GM23338 (cell line): ENCODE measurements at regions not wholly inside any gene's neighbourhood (a gene's known extent, or its start where the extent isn't known, plus 50 kb on each side); places are given as distances from the start of the nearest gene placed in this dataset.

Experiments used
- ATAC-seq: fragments of 200-7000 bp; cut with Tn5 transposase; 3 replicates; pipeline ENCODE4 v1.9.1; 2020
- DNase-seq: peaks from one replicate; pipeline ENCODE4 v3.0.0-alpha.2; 2015; ENCODE audit warnings: low spot score
- H2AFZ ChIP-seq: fragments of 200-600 bp; sonication (generic); 2 replicates; pipeline ENCODE4 v1.8.0; 2016; ENCODE audit warnings: antibody characterized with exemption, mild to moderate bottlenecking, moderate library complexity
- H3F3A ChIP-seq: fragments of 200-600 bp; sonication (generic); replicated peaks from 2 replicates; pipeline ENCODE4 v1.8.0; 2017; ENCODE audit warnings: antibody characterized with exemption, mixed run types, low read depth
- H3K27ac ChIP-seq: fragments of 200-600 bp; sonication (generic); 2 replicates; pipeline ENCODE4 v1.6.1; 2016; ENCODE audit warnings: low read depth
- H3K27me3 ChIP-seq: fragments of 200-600 bp; sonication (generic); 2 replicates; pipeline ENCODE4 v1.8.0; 2016; ENCODE audit warnings: mild to moderate bottlenecking, mixed run types, moderate library complexity; ENCODE audit not compliant: insufficient read depth
- H3K36me3 ChIP-seq: fragments of 200-600 bp; sonication (generic); 2 replicates; pipeline ENCODE4 v1.8.0; 2016; ENCODE audit warnings: mild to moderate bottlenecking; ENCODE audit not compliant: insufficient read depth
- H3K4me1 ChIP-seq: fragments of 200-600 bp; sonication (generic); 2 replicates; pipeline ENCODE4 v1.8.0; 2016; ENCODE audit warnings: mild to moderate bottlenecking, moderate library complexity; ENCODE audit not compliant: insufficient read depth
- H3K4me2 ChIP-seq: fragments of 200-600 bp; sonication (generic); 2 replicates; pipeline ENCODE4 v1.7.1; 2017; ENCODE audit warnings: mixed run types
- H3K4me3 ChIP-seq: fragments of 200-600 bp; sonication (generic); 2 replicates; pipeline ENCODE4 v1.6.1; 2016; ENCODE audit warnings: mixed run types
- H3K79me2 ChIP-seq: fragments of 200-600 bp; sonication (generic); replicated peaks from 2 replicates; pipeline ENCODE4 v1.8.0; 2017; ENCODE audit warnings: mild to moderate bottlenecking; ENCODE audit not compliant: insufficient read depth
- H3K9me2 ChIP-seq: fragments of 200-600 bp; sonication (generic); 2 replicates; pipeline ENCODE4 v1.8.0; 2017; ENCODE audit not compliant: insufficient read depth
- H4K20me1 ChIP-seq: fragments of 200-600 bp; sonication (generic); replicated peaks from 2 replicates; pipeline ENCODE4 v1.8.0; 2017; ENCODE audit warnings: mild to moderate bottlenecking; ENCODE audit not compliant: insufficient read depth
- H3K27ac Mint-ChIP-seq: 2 replicates; pipeline ENCODE4 v1.8.0; 2020; ENCODE audit warnings: inconsistent platforms, mild to moderate bottlenecking, moderate library complexity, mixed read lengths
- H3K27me3 Mint-ChIP-seq: 3 replicates; pipeline ENCODE4 v1.8.0; 2022; ENCODE audit warnings: low read depth, mild to moderate bottlenecking, moderate library complexity, mixed read lengths, inconsistent platforms; ENCODE audit not compliant: insufficient read depth, poor library complexity
- H3K36me3 Mint-ChIP-seq: 3 replicates; pipeline ENCODE4 v1.8.0; 2021; ENCODE audit warnings: low read depth, mild to moderate bottlenecking, inconsistent platforms, moderate library complexity, mixed read lengths
- H3K4me1 Mint-ChIP-seq: 3 replicates; pipeline ENCODE4 v1.8.0; 2020; ENCODE audit warnings: mild to moderate bottlenecking, inconsistent platforms, mixed read lengths
- H3K4me3 Mint-ChIP-seq: 3 replicates; pipeline ENCODE4 v1.8.0; 2021; ENCODE audit warnings: moderate library complexity, mild to moderate bottlenecking, inconsistent platforms, mixed read lengths
- H3K9me3 Mint-ChIP-seq: 3 replicates; pipeline ENCODE4 v1.8.0; 2020; ENCODE audit warnings: moderate library complexity, mild to moderate bottlenecking, inconsistent platforms, mixed read lengths
- CREB1 ChIP-seq: fragments of 250-450 bp; sonication (Bioruptor Pico); IDR thresholded peaks from 2 replicates; pipeline ENCODE4 v1.5.0; 2020; ENCODE audit warnings: low read depth, mild to moderate bottlenecking, moderate library complexity
- CTCF ChIP-seq, 2 experiments: fragments of 200-600 bp in 1 of 2; sonication (generic) in 1 of 2; conservative IDR thresholded peaks; 2 replicates each; pipeline versions ENCODE4 v1.5.1 to v1.6.1; 2016 to 2017; ENCODE audit warnings: antibody characterized with exemption in 2 of 2, low read depth in 2 of 2, mild to moderate bottlenecking in 2 of 2, moderate library complexity in 1 of 2
- EZH2 ChIP-seq: fragments of 200-600 bp; sonication (generic); IDR thresholded peaks from one replicate; pipeline ENCODE4 v1.8.0; 2017; ENCODE audit warnings: antibody characterized with exemption, mild to moderate bottlenecking, low read depth; ENCODE audit not compliant: unreplicated experiment
- EZH2phosphoT487 ChIP-seq: fragments of 200-600 bp; sonication (generic); IDR thresholded peaks from one replicate; pipeline ENCODE4 v1.8.1; 2018; ENCODE audit warnings: antibody characterized with exemption; ENCODE audit not compliant: unreplicated experiment
- NANOG ChIP-seq: IDR thresholded peaks from 2 replicates; pipeline ENCODE4 v1.6.1; 2016; ENCODE audit warnings: antibody characterized with exemption, borderline replicate concordance
- POLR2AphosphoS5 ChIP-seq: IDR thresholded peaks from 2 replicates; pipeline ENCODE4 v1.6.1; 2016; ENCODE audit warnings: antibody characterized with exemption, low read depth
- STAT1 ChIP-seq: IDR thresholded peaks from one replicate; pipeline ENCODE4 v1.6.1; 2016; ENCODE audit warnings: antibody characterized with exemption; ENCODE audit not compliant: unreplicated experiment
- ZNF114 ChIP-seq: fragments of 250-450 bp; sonication (Bioruptor Pico); IDR thresholded peaks from 2 replicates; pipeline ENCODE4 v1.5.0; 2020; ENCODE audit warnings: mild to moderate bottlenecking, moderate library complexity
- ZNF331 ChIP-seq: fragments of 250-450 bp; sonication (Bioruptor Pico); IDR thresholded peaks from 2 replicates; pipeline ENCODE4 v1.5.0; 2020; ENCODE audit warnings: low read depth, mild to moderate bottlenecking, moderate library complexity
- ZNF462 ChIP-seq: fragments of 250-450 bp; sonication (Bioruptor Pico); IDR thresholded peaks from 2 replicates; pipeline ENCODE4 v1.5.0; 2020; ENCODE audit warnings: mild to moderate bottlenecking, moderate library complexity
- TF ChIP-seq, protein P1 (sequence below): IDR thresholded peaks from one replicate; pipeline ENCODE4 v1.6.1; 2018; ENCODE audit warnings: antibody characterized with exemption; ENCODE audit not compliant: unreplicated experiment

DNA sequence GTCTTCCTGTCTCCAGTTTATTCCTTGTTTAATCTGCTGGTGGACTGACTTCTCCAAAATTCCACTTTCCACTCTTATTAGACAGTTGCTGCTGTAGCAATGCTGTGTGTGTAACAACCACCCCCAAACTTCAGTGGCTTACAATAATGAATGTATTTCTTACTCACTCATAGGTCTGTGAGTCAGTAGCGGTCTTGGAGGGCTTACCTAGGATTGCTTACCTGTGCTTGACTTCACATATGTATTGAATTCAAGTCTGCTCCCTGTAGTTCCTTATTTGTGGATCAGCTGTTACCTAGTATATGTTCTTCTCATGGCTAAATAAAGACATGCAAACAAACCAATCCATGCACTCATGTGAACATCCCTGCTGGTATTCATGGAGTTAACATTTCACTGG is 224.6 kb downstream of the MAP2K6 start:
- H3K4me1 ChIP-seq, result no peaks in the 10 kb centered on the region
- H3K4me3 ChIP-seq, result no peak overlapping the region
- H3K27me3 Mint-ChIP-seq, result peaks cover 2% of the 10 kb centered on the region
- H2AFZ ChIP-seq, result no peak overlapping the region
- H3K9me3 Mint-ChIP-seq, result no peaks in the 10 kb centered on the region
- no peaks in the 10 kb centered on the region for H3K36me3 ChIP-seq
- H4K20me1 ChIP-seq, result no peaks in the 10 kb centered on the region
- H3K27me3 ChIP-seq, result no peaks in the 10 kb centered on the region
- no peaks in the 10 kb centered on the region for H3K36me3 Mint-ChIP-seq
- H3K79me2 ChIP-seq, result no peaks in the 10 kb centered on the region
- DNase-seq (no peak), ATAC-seq (no peak)
- H3K4me2 ChIP-seq, result no peak overlapping the region
- H3K9me2 ChIP-seq, result no peaks in the 10 kb centered on the region; the same call in 1 of the 2 replicates
- H3K27ac ChIP-seq, result no peak overlapping the region
- no peak overlapping the region for H3K4me3 Mint-ChIP-seq
- TF ChIP-seq NANOG, result no peak
- TF ChIP-seq STAT1, result no peak
- TF ChIP-seq, protein P1, sequence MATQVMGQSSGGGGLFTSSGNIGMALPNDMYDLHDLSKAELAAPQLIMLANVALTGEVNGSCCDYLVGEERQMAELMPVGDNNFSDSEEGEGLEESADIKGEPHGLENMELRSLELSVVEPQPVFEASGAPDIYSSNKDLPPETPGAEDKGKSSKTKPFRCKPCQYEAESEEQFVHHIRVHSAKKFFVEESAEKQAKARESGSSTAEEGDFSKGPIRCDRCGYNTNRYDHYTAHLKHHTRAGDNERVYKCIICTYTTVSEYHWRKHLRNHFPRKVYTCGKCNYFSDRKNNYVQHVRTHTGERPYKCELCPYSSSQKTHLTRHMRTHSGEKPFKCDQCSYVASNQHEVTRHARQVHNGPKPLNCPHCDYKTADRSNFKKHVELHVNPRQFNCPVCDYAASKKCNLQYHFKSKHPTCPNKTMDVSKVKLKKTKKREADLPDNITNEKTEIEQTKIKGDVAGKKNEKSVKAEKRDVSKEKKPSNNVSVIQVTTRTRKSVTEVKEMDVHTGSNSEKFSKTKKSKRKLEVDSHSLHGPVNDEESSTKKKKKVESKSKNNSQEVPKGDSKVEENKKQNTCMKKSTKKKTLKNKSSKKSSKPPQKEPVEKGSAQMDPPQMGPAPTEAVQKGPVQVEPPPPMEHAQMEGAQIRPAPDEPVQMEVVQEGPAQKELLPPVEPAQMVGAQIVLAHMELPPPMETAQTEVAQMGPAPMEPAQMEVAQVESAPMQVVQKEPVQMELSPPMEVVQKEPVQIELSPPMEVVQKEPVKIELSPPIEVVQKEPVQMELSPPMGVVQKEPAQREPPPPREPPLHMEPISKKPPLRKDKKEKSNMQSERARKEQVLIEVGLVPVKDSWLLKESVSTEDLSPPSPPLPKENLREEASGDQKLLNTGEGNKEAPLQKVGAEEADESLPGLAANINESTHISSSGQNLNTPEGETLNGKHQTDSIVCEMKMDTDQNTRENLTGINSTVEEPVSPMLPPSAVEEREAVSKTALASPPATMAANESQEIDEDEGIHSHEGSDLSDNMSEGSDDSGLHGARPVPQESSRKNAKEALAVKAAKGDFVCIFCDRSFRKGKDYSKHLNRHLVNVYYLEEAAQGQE, result no peak
- TF ChIP-seq CTCF (conservative IDR thresholded peaks at IDR 0.05; ENCODE audit: low read depth in 2 of 2), result no peak
- no peak for TF ChIP-seq POLR2AphosphoS5
- TF ChIP-seq ZNF114 (CRISPR knock-in tag), result no peak
- TF ChIP-seq CREB1 (CRISPR knock-in tag), result no peak
- no peaks in the 10 kb centered on the region for H3F3A ChIP-seq
- no peaks in the 10 kb centered on the region for H3K4me1 Mint-ChIP-seq
- H3K27ac Mint-ChIP-seq, result no peak overlapping the region

DNA sequence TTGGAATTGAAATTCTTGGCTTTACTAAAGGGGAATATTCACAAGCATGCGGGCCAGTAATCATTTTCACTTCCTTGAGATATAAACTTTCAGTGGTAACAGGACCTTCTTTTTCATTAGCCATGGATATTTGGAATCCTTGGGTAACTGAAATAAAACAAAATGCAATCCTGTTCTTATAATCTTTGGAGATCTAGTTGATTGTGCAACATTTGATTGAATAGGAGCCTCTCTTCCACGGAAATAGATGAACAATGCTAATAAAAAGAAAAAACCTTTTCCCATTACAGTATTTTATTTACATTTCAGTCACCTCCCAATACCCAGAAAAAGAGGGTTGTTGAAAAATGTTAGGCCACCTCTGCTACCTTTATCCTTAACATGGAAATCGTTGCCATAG is 225.6 kb downstream of the MAP2K6 start:
- no peaks in the 10 kb centered on the region for H3K36me3 Mint-ChIP-seq
- Histone ChIP-seq H3K4me2 (no peak overlapping the region), H3F3A (no peaks in the 10 kb centered on the region), H3K4me1 (no peaks in the 10 kb centered on the region), H2AFZ (no peak overlapping the region), H3K4me3 (no peak overlapping the region), H3K27me3 (no peaks in the 10 kb centered on the region), H4K20me1 (no peaks in the 10 kb centered on the region), H3K79me2 (no peaks in the 10 kb centered on the region), H3K27ac (no peak overlapping the region), H3K36me3 (no peaks in the 10 kb centered on the region), H3K9me2 (no peaks in the 10 kb centered on the region; the same call in 1 of the 2 replicates)
- ATAC-seq (no peak), DNase-seq (no peak)
- no peak overlapping the region for H3K27ac Mint-ChIP-seq
- no peaks in the 10 kb centered on the region for H3K4me1 Mint-ChIP-seq
- no peaks in the 10 kb centered on the region for H3K9me3 Mint-ChIP-seq
- H3K4me3 Mint-ChIP-seq, result no peak overlapping the region
- no peaks in the 10 kb centered on the region for H3K27me3 Mint-ChIP-seq
- TF ChIP-seq ZNF114 (CRISPR knock-in tag) (no peak), ZNF462 (no peak), CREB1 (CRISPR knock-in tag) (no peak), EZH2 (no peak), POLR2AphosphoS5 (no peak), ZNF331 (no peak), EZH2phosphoT487 (no peak)
